B cell (primary cell): ENCODE measurements at regions not wholly inside any gene's neighbourhood (a gene's known extent, or its start where the extent isn't known, plus 50 kb on each side); places are given as distances from the start of the nearest gene placed in this dataset.

Experiments
- EZH2 ChIP-seq: IDR thresholded peaks from 2 replicates; pipeline ENCODE4 v1.6.1; 2012; ENCODE audit warnings: borderline replicate concordance, low read depth, mild to moderate bottlenecking, moderate library complexity, low read length; ENCODE audit not compliant: insufficient read depth, poor library complexity, severe bottlenecking
- TF ChIP-seq, protein P1 (sequence below): fragments of 200-600 bp; IDR thresholded peaks from one replicate; pipeline ENCODE4 v1.8.0; 2022; ENCODE audit warnings: antibody characterized with exemption, mild to moderate bottlenecking

DNA sequence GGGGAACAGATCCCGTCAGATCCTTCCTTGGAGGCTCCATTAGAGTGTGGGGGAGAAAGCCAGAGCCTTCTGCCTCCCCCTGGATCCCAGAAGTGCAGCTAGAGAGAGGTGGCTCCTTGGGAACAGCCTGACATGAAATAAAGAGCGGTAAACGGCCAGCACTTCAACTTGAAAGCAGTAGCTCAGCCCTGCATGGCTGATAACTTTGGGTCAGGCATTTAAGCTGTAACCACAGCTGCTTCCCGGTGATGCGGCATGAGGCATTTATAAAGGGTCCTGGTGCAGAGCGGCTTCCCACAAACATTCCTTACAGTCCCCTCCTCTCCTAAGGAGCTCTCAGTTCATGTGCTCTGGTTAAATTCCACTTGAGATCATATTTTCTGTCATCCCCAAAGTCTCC is 960.3 kb downstream of the VRK1 start:
- TF ChIP-seq, protein P1, sequence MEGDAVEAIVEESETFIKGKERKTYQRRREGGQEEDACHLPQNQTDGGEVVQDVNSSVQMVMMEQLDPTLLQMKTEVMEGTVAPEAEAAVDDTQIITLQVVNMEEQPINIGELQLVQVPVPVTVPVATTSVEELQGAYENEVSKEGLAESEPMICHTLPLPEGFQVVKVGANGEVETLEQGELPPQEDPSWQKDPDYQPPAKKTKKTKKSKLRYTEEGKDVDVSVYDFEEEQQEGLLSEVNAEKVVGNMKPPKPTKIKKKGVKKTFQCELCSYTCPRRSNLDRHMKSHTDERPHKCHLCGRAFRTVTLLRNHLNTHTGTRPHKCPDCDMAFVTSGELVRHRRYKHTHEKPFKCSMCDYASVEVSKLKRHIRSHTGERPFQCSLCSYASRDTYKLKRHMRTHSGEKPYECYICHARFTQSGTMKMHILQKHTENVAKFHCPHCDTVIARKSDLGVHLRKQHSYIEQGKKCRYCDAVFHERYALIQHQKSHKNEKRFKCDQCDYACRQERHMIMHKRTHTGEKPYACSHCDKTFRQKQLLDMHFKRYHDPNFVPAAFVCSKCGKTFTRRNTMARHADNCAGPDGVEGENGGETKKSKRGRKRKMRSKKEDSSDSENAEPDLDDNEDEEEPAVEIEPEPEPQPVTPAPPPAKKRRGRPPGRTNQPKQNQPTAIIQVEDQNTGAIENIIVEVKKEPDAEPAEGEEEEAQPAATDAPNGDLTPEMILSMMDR = no peak
- no peak for TF ChIP-seq EZH2
